Fibroblast of skin of scalp (primary cell): ENCODE measurements at regions not wholly inside any gene's neighbourhood (a gene's known extent, or its start where the extent isn't known, plus 50 kb on each side); places are given as distances from the start of the nearest gene placed in this dataset.
"Not testable (repeated sequence)": the region's sequence is repeated elsewhere in the genome, so short reads cannot be mapped to it uniquely, and the experiment has no call there.

Experiments used
- DNase-seq: peaks from one replicate; pipeline ENCODE4 v3.0.0-alpha.2; 2013

DNA sequence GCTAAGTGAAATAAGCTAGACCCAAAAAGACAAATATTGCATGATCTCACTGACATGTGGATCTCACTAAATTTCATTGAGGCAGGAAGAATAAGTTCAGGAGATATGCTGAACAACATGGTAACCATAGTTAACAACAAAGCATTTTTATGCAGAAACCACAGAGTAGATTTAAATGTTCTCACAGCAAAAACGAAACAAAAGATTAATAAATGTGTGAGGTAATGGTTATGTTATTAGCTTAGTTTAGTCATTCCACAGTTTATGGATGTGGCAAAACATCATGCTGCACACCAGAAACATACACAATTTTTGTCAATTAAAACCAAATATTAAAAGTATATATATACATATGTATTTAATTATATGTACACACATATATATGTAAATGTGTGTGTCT, 765.8 kb downstream of the SLITRK5 start:
- no peak for DNase-seq

DNA sequence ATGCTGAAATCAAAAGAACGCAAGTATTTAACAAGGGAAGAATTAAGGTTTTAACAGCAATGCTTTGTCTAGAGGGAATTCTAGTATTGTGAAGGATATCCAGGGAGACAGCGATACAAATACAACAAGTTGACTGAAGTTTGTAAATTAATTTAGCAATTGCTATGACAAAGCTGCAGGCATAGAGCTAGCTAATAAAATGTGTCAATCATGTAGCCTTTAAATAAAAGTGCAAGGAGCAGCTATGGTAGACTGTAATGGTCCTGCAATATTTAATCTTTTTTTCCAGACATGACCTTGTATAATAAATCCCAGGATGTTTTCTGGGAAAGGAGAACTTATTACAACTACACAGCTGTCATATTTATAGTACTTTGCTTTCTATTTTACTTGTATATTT, 779.3 kb downstream of the SLITRK5 start:
- DNase-seq = no peak

DNA sequence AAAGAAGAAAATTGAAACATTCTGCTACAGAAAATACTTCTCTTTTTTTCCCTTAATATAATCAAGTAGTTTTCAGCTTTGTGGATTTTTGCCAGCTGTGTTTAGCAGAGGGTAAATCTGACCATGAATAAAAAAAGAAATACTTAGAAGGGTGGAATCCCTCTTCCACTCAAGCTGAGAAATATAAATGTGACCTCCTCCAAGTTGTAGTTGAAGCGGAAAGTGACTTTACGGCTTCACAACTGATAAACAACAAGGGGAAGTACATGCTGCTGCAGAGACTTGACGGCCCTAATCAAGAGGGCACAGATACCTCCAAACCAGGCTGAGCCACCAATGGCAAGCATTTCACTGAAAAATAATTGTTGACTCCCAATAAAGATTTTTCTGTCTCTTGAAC, 785.0 kb downstream of the SLITRK5 start:
- no peak for DNase-seq

DNA sequence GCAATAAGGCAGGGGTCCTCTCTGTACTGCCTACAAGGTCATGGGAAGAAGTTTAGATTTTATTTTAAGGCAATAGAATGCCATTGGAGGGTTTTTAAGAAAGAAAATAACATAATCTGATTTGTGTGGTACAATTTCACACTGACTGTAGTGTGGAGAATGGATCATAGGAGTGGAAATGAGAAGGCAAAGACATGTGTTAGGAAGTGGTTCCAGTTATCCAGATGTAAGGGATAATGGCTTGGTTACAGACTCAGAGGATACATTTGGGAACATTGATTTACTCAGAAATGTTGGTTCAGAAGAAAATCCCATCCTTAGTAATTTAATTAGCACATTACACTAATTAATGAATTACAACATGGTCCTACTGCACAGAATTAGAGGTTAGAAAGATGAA, 788.2 kb downstream of the SLITRK5 start:
- DNase-seq = no peak

DNA sequence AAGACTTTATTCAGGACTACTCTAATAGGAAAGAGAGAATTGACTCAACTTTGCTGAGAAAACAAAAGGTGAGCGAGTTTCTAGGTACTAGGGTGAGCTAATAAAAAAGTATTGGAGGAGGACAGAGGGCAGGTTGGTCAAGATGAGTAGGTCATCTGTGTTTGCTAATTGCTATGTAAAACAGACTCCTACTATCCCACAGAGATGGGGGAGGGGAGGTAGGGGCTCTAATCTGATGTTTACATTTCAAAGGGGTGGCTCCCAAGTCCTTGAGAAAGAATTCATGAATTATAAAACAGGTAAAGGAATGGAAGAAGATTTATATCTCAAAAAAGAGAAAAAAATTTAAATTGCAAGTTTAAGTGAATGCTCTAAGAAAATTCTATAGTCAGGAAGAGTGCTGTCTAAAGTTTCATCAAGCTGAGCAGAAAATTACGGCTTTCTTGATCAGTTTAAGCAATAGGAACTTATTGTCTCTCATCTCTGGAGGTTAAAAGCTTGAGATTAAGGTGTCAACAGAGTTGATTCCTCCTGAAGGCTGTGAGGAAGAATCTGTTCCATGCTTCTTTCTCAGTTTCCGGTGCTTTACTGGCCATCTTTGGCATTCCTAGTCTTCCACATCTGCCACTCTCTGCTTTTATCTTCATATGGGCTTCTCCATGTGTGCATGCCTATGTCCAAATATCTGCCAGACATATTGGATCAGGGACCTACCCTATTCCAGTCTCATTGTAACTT, 790.3 kb downstream of the SLITRK5 start:
- no peak for DNase-seq

DNA sequence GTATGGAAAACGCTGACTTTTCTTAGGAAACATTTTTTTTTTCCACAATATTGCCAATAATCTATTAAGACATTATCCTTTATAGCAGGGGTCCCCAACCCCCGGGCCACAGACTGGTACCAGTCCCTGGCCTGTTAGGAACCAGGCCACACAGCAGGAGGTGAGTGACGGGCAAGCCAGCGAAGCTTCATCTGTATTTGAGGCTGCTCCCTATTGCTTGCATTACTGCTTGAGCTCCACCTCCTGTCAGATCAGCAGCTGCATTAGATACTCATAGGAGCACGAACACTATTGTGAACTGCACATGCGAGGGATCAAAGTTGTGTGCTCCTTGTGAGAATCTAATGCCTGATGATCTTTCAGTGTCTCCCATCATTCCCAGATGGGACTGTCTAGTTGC, 793.7 kb downstream of the SLITRK5 start:
- no peak for DNase-seq

DNA sequence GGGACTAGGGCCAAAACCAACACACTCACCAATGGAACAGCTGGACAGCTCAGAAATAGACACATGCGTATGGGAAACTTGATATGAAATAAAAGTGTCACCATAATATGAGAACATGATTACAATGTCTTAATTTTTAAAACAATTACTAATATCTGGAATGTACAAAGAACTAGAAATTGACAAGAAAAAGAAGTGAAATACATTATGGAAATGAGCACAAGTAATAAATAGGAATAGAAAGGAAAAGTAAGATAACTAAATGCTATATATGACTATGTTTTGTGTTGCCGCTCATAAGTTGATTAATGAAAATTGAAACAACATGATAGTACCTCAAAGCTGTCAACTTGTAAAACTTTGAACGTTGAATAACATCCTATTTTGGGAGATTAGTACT, 801.1 kb downstream of the SLITRK5 start:
- DNase-seq = no peak

DNA sequence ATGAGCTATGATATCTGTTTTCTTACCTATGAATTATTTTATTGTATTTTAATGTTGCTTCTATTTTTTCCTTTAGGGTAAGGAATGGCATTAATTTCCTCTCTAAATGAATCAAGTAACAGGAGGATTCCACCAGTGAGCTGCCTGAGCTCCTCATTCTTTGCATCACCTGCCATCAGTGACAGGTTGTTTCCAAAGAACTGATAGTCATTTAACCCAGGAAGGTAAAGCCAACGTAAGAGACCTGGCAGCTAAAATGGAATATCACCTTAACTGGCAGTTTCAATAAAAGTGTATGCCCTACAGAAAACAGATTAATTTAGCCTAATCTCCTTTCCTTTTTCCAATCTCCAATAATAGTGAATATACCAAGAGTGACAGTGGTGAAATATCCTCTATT, 812.0 kb downstream of the SLITRK5 start:
- no peak for DNase-seq

DNA sequence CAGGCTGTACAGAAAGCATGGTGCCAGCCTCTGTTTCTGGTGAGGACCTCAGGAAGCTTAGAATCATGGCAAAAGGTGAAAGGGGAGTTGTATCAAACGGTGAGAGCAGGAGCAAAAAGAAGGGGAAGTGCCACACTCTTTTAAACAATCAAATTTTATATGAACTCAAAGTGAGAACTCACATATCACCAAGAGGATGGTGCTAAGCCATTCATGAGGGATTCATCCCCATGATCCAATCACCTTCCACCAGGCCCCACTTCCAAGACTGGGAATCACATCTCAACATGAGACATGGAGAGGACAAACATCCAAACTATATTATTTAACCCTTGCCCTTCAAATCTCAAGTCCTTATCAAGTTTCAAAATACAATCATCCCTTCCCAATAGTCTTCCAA, 836.7 kb downstream of the SLITRK5 start:
- DNase-seq = no peak

DNA sequence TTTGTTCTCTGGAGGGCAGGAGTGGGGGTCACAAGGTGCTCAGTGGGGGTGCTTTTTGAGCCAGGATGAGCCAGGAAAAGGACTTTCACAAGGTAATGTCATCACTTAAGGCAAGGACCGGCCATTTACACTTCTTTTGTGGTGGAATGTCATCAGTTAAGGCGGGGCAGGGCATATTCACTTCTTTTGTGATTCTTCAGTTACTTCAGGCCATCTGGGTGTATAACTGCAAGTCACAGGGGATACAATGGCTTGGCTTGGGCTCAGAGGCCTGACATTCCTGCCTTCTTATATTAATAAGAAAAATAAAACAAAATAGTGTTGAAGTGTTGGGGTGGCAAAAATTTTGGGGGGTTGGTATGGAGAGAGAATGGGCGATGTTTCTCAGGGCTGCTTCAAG, 841.8 kb downstream of the SLITRK5 start:
- not testable (repeated sequence) for DNase-seq

DNA sequence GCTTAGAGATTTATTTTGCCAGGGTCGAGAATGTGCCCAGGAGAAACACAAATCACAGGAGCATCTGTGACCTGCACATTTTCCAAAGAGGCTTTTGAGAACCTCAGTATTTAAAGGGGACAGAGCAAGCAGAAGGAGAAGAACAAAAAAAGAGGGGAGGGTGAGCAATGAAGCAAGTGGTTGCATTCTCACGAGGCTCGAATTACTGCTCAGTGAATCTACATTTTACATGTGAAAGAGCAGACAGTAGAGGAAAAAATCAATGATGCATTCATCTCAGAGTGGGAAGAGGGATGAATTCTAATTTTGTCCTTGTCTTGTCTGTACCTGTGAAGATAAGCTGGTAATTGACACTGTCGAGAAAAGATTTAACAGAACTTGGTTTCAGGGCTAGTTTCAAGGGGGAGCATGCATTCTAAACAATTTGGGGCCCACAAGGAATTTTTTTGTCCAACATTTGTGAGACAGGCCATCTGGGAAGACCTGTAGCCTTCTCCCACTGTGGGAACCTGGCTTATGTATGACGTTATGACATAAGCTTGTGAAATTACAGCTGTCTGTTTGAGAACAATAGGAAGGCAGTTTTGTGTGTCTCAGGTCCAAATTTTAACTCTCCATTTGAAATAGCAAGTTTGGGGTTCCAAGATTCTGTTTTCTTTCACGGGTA, 855.1 kb downstream of the SLITRK5 start:
- no peak for DNase-seq

DNA sequence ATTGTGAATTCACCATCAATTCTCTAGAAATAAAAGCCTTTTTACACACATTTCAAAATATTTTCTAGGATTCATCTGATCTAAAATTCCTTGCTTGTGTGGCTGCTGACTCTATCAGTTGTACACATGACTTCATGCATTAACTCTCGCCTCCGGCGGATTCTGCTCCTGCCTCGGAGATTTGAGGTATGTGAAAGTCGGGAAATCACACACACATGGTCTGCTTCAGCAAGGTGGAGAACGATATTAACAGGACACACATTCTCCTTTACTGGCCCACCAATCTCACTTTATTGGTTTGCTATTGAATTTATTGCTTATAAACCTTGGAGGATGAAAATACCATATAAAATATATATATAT, 855.7 kb downstream of the SLITRK5 start:
- no peak for DNase-seq

DNA sequence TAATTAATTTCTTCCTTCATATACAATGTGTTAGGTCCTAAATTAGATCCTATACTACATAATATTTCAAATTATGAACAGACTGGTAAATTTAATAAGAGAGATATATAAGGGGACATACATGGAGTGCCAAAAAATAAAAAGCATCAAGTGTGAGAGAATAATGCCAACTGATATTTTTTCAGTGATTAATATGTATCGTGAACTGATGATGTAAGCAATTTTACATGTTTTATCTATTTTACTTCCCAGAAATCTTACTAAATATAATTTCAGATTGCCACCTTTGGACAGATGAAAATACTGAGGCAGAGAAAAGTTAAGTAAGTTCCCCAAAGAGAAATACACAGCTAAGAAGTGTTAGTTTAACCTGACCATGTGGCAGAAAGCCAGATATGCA, 870.8 kb downstream of the SLITRK5 start:
- DNase-seq = no peak

DNA sequence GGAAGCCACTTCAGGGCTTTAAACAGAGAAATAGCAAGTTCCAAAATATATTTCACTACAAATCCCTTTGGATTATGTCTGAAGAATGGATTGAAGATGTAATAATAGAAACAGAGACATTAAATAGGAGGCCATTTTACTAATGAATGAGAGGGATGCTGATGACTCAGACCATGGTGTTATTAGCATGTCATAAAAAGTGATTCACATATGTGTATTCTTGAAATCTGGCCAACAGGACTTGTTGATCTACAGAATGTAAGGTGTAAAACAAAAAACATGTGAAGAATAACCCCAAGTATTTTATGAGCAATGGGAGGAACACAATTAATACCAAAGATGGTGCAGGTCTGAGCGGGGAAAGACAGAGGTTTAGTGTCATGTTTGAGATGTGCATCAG, 873.7 kb downstream of the SLITRK5 start:
- DNase-seq = no peak

DNA sequence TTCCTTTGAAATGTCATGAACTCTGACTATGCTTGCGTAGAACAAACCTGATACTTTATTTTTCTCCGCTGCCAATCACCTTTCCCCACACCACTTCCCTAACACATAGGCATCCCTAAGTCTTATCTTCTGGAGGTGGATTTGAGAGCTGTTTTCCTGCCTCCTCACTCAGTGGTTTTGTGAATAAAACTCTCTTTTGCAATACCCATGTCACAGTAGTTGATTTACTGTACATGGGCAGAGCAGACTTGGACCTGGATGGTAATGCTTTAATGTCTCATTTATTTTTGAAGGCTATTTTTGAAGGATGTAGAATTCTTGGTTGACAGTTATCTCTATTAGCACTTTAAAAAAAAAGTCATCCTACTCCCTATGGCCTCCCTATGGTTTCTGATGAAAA, 881.8 kb downstream of the SLITRK5 start:
- no peak for DNase-seq

DNA sequence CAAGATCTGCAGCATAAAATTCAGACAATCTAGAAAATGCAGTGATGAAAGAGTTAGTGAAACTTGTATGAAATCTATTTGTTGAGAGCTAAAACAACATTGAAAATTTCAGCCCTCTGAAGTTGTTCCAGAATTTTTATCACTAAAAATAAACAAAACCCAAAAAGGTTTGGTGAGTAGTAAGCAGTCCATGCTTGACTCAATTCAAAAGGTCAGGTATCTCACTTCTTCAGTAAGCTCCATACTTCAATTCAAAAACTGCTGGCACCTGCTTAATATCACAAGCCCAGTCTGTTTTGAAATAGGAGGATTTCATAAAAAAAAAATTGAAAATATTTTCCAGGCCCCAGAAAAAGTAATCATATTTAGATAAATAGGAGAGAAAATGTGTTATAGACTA, 894.4 kb downstream of the SLITRK5 start:
- DNase-seq = no peak

DNA sequence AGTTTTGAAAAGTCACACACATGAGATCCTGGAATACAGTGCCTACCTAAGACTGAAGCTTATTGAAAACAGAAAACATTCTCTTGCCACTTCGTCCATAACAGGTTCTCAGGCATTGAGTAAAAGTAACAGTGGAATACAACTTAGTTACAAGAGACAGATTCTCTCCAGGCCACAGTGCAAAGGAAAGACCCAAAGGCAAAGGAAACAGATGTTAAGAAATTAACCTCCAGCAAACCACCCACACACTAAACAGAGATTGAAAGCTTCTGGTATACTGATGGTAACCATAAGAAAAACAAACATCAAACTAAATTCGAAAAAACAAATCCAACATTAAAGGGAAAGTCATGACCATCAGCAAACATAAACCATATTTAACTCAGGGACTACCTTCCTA, 914.7 kb downstream of the SLITRK5 start:
- DNase-seq = no peak

DNA sequence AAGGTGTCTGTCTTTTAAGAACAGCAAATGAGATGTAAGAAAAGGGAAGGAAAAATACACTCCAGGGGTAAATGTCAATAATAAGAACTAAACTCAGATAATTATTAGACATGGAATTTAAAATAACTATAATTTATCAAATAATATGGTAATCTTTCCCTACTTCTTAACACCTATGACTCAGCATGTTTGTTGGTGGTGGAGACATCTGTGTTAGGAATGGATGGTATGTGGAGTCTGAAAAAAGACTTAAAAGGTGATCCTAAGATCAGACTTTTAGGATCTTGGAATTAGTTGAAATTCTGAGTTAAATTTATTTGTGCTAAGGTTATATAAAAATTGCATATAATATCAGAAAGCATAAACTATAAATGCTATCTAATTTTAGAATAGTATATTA, 915.1 kb downstream of the SLITRK5 start:
- no peak for DNase-seq

DNA sequence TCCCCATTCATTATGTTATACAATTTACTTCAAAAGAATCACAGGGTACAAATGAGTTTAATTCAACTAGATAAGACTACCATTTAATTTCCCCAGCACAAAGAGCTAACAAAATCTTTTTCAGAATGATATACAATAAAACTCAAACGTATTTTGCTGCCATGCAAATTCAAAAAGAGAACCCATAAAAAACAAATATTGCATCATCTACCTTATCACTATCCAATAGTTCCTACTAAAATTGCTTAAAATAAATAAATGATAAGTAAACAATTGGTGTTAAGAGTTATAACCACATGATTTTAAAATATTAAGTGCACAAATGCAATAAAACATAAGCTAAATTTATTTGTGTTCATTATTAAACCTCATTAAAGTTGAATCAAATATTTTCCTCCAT, 919.4 kb downstream of the SLITRK5 start:
- DNase-seq = no peak

DNA sequence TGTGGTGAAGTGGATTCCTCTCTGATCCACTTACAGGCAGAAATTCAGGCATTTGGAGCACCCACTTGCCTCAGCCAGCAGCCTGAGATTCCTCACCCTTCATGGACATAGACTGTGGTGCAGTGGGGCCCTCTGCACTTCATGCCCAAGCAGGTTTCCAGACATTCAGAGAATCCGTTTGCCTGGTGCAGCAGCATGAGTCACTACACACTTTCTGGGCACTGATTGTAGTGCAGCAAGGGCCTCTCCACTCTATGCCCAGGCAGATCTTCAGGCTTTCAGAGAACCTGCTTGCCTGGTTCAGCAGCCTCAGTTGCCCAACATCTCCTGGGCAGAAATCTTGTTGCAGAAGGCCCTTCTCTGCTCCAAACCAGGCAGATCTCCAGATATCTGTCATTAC, 920.9 kb downstream of the SLITRK5 start:
- no peak for DNase-seq

DNA sequence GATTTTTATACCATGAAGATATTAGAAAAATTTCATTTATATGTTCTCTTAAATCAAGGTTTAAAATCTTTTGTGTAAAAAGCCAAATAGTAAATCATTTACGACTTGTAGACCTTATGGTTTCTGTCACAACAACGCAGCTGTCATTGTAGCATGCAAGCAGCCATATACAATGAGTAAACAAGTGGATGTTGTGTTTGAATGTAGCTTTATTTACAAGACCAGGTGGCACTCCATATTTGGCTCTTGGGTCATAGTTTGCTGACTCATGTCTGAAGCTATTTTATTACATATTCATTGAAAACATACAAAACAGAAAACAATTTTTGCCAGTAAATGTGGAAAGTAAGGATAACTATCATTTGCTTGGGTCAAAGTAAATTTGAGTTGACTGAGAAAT, 930.8 kb downstream of the SLITRK5 start:
- DNase-seq = no peak

DNA sequence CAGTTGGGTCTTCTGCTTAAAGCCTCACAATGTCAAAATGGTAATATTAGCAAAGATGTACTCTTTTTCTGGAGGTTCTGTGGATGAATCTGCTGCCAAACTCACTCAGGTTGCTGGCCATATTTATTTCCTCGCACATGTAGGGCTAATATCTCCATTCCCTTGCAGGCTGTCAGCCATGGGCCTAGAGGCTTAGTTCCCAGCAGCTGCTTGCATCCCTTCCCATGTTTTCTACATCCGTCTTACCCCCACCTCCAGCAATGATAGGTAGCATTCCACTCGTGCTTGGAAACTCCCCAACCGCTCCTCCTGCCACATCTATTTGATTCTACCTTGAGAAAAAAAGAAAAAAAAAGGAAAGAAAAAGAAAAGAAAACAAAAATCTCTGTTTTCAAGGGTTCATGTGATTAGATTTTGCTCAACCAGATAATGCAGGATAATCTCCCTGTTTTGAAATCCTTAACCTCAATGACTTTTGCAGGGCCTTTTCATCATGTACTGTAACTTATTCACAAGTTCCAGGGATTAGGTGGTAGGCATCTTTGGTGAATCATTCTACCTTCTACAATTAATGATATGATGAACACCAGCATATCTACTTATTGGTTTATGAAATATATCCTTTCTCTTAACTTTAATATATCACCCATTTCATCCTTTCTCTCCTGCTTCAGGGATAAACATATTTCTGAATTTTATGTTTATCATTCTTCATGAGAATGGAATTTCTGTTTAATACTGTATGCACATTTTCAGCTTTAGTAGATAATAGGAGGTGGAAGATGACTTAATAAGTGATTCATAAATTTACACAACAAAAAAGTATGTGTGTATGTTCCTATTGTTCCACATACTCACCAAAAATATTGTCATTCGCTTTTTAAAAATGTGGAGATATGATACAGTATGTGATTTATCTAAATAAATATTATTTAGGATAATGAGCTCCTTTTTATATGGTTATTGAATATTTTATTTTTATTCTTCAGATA, 931.9 kb downstream of the SLITRK5 start:
- DNase-seq = no peak

DNA sequence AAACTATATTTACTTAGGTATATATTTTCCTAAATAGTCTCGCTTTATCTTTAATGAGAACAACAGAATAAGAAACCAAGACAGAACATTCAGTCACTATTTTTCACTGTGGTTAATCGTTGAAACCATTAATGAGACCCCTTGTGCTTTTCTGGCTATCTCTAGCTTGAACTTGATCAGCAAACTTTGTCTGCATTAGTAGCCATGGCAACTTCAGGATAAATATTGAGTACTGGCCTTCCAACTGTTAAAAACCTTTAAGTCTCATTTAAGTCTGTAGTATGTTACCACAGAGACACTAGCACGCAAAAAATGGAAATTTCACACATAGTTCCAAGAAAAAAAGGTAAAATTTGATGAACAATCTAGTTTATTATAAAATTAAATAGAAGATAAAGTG, 946.0 kb downstream of the SLITRK5 start:
- no peak for DNase-seq
